Neural cell (in vitro differentiated cells): ENCODE measurements at regions not wholly inside any gene's neighbourhood (a gene's known extent, or its start where the extent isn't known, plus 50 kb on each side); places are given as distances from the start of the nearest gene placed in this dataset.

Experiments used
- SMC3 ChIP-seq: fragments of 450-650 bp; conservative IDR thresholded peaks from 2 replicates; pipeline ENCODE4 v1.6.1; 2014; ENCODE audit warnings: antibody characterized with exemption, mild to moderate bottlenecking, moderate library complexity; ENCODE audit not compliant: poor library complexity
- TF ChIP-seq, protein P1 (sequence below): fragments of 450-650 bp; IDR thresholded peaks from 2 replicates; pipeline ENCODE4 v1.5.1; 2014; ENCODE audit warnings: antibody characterized with exemption, mild to moderate bottlenecking, moderate library complexity; ENCODE audit not compliant: poor library complexity, severe bottlenecking

DNA sequence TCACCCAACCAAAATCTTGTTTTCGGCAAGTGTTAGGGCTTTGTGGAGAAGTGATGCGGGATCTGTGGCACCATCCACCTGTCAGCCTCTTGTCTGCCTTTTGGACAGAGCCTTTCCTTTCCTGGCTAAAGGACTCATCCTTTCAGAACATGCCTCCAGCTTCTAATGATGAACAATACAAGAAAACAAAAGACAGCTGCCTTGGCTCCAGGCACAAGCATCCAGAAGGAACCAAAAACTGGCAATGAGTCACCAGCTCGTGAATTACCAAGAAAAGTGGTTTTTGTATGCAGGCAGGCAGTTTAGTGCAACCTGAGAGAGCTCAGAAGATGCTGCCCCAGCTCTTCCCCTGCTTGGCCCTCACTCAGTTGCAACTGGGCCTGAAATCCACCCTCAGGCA lies 84.6 kb upstream of the NAMPT start:
- TF ChIP-seq, protein P1, sequence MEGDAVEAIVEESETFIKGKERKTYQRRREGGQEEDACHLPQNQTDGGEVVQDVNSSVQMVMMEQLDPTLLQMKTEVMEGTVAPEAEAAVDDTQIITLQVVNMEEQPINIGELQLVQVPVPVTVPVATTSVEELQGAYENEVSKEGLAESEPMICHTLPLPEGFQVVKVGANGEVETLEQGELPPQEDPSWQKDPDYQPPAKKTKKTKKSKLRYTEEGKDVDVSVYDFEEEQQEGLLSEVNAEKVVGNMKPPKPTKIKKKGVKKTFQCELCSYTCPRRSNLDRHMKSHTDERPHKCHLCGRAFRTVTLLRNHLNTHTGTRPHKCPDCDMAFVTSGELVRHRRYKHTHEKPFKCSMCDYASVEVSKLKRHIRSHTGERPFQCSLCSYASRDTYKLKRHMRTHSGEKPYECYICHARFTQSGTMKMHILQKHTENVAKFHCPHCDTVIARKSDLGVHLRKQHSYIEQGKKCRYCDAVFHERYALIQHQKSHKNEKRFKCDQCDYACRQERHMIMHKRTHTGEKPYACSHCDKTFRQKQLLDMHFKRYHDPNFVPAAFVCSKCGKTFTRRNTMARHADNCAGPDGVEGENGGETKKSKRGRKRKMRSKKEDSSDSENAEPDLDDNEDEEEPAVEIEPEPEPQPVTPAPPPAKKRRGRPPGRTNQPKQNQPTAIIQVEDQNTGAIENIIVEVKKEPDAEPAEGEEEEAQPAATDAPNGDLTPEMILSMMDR, result no peak
- TF ChIP-seq SMC3, result no peak
